GM23338 (cell line): ENCODE measurements at regions not wholly inside any gene's neighbourhood (a gene's known extent, or its start where the extent isn't known, plus 50 kb on each side); places are given as distances from the start of the nearest gene placed in this dataset.

Source experiments
- ATAC-seq: fragments of 200-7000 bp; cut with Tn5 transposase; 3 replicates; pipeline ENCODE4 v1.9.1; 2020
- DNase-seq: peaks from one replicate; pipeline ENCODE4 v3.0.0-alpha.2; 2015; ENCODE audit warnings: low spot score
- H2AFZ ChIP-seq: fragments of 200-600 bp; sonication (generic); 2 replicates; pipeline ENCODE4 v1.8.0; 2016; ENCODE audit warnings: antibody characterized with exemption, mild to moderate bottlenecking, moderate library complexity
- H3F3A ChIP-seq: fragments of 200-600 bp; sonication (generic); replicated peaks from 2 replicates; pipeline ENCODE4 v1.8.0; 2017; ENCODE audit warnings: antibody characterized with exemption, mixed run types, low read depth
- H3K27ac ChIP-seq: fragments of 200-600 bp; sonication (generic); 2 replicates; pipeline ENCODE4 v1.6.1; 2016; ENCODE audit warnings: low read depth
- H3K27me3 ChIP-seq: fragments of 200-600 bp; sonication (generic); 2 replicates; pipeline ENCODE4 v1.8.0; 2016; ENCODE audit warnings: mild to moderate bottlenecking, mixed run types, moderate library complexity; ENCODE audit not compliant: insufficient read depth
- H3K36me3 ChIP-seq: fragments of 200-600 bp; sonication (generic); 2 replicates; pipeline ENCODE4 v1.8.0; 2016; ENCODE audit warnings: mild to moderate bottlenecking; ENCODE audit not compliant: insufficient read depth
- H3K4me1 ChIP-seq: fragments of 200-600 bp; sonication (generic); 2 replicates; pipeline ENCODE4 v1.8.0; 2016; ENCODE audit warnings: mild to moderate bottlenecking, moderate library complexity; ENCODE audit not compliant: insufficient read depth
- H3K4me2 ChIP-seq: fragments of 200-600 bp; sonication (generic); 2 replicates; pipeline ENCODE4 v1.7.1; 2017; ENCODE audit warnings: mixed run types
- H3K4me3 ChIP-seq: fragments of 200-600 bp; sonication (generic); 2 replicates; pipeline ENCODE4 v1.6.1; 2016; ENCODE audit warnings: mixed run types
- H3K79me2 ChIP-seq: fragments of 200-600 bp; sonication (generic); replicated peaks from 2 replicates; pipeline ENCODE4 v1.8.0; 2017; ENCODE audit warnings: mild to moderate bottlenecking; ENCODE audit not compliant: insufficient read depth
- H3K9me2 ChIP-seq: fragments of 200-600 bp; sonication (generic); 2 replicates; pipeline ENCODE4 v1.8.0; 2017; ENCODE audit not compliant: insufficient read depth
- H4K20me1 ChIP-seq: fragments of 200-600 bp; sonication (generic); replicated peaks from 2 replicates; pipeline ENCODE4 v1.8.0; 2017; ENCODE audit warnings: mild to moderate bottlenecking; ENCODE audit not compliant: insufficient read depth
- H3K27ac Mint-ChIP-seq: 2 replicates; pipeline ENCODE4 v1.8.0; 2020; ENCODE audit warnings: inconsistent platforms, mild to moderate bottlenecking, moderate library complexity, mixed read lengths
- H3K27me3 Mint-ChIP-seq: 3 replicates; pipeline ENCODE4 v1.8.0; 2022; ENCODE audit warnings: low read depth, mild to moderate bottlenecking, moderate library complexity, mixed read lengths, inconsistent platforms; ENCODE audit not compliant: insufficient read depth, poor library complexity
- H3K36me3 Mint-ChIP-seq: 3 replicates; pipeline ENCODE4 v1.8.0; 2021; ENCODE audit warnings: low read depth, mild to moderate bottlenecking, inconsistent platforms, moderate library complexity, mixed read lengths
- H3K4me1 Mint-ChIP-seq: 3 replicates; pipeline ENCODE4 v1.8.0; 2020; ENCODE audit warnings: mild to moderate bottlenecking, inconsistent platforms, mixed read lengths
- H3K4me3 Mint-ChIP-seq: 3 replicates; pipeline ENCODE4 v1.8.0; 2021; ENCODE audit warnings: moderate library complexity, mild to moderate bottlenecking, inconsistent platforms, mixed read lengths
- H3K9me3 Mint-ChIP-seq: 3 replicates; pipeline ENCODE4 v1.8.0; 2020; ENCODE audit warnings: moderate library complexity, mild to moderate bottlenecking, inconsistent platforms, mixed read lengths
- CREB1 ChIP-seq: fragments of 250-450 bp; sonication (Bioruptor Pico); IDR thresholded peaks from 2 replicates; pipeline ENCODE4 v1.5.0; 2020; ENCODE audit warnings: low read depth, mild to moderate bottlenecking, moderate library complexity
- CTCF ChIP-seq, 2 experiments: fragments of 200-600 bp in 1 of 2; sonication (generic) in 1 of 2; conservative IDR thresholded peaks; 2 replicates each; pipeline versions ENCODE4 v1.5.1 to v1.6.1; 2016 to 2017; ENCODE audit warnings: antibody characterized with exemption in 2 of 2, low read depth in 2 of 2, mild to moderate bottlenecking in 2 of 2, moderate library complexity in 1 of 2
- EZH2 ChIP-seq: fragments of 200-600 bp; sonication (generic); IDR thresholded peaks from one replicate; pipeline ENCODE4 v1.8.0; 2017; ENCODE audit warnings: antibody characterized with exemption, mild to moderate bottlenecking, low read depth; ENCODE audit not compliant: unreplicated experiment
- JUNB ChIP-seq: IDR thresholded peaks from one replicate; pipeline ENCODE4 v1.6.1; 2016; ENCODE audit warnings: antibody characterized with exemption; ENCODE audit not compliant: unreplicated experiment
- POLR2AphosphoS5 ChIP-seq: IDR thresholded peaks from 2 replicates; pipeline ENCODE4 v1.6.1; 2016; ENCODE audit warnings: antibody characterized with exemption, low read depth
- ZNF114 ChIP-seq: fragments of 250-450 bp; sonication (Bioruptor Pico); IDR thresholded peaks from 2 replicates; pipeline ENCODE4 v1.5.0; 2020; ENCODE audit warnings: mild to moderate bottlenecking, moderate library complexity
- ZNF462 ChIP-seq: fragments of 250-450 bp; sonication (Bioruptor Pico); IDR thresholded peaks from 2 replicates; pipeline ENCODE4 v1.5.0; 2020; ENCODE audit warnings: mild to moderate bottlenecking, moderate library complexity
- TF ChIP-seq, protein P1 (sequence below): IDR thresholded peaks from 2 replicates; pipeline ENCODE4 v1.6.1; 2016; ENCODE audit warnings: antibody characterized with exemption

GRCh38 chr1:78247079-78247478 is 201.3 kb downstream of the GIPC2 start:
- no peaks in the 10 kb centered on the region for H3K36me3 ChIP-seq
- H3K27ac ChIP-seq: no peak overlapping the region
- no peaks in the 10 kb centered on the region; the same call in 1 of the 2 replicates for H4K20me1 ChIP-seq
- H3K4me1 ChIP-seq: no peaks in the 10 kb centered on the region
- Mint-ChIP-seq H3K9me3 (no peaks in the 10 kb centered on the region), H3K27me3 (peaks cover 13% of the 10 kb centered on the region), H3K4me1 (no peaks in the 10 kb centered on the region), H3K4me3 (no peak overlapping the region), H3K27ac (no peak overlapping the region), H3K36me3 (no peaks in the 10 kb centered on the region)
- no peak overlapping the region for H3K4me2 ChIP-seq
- H2AFZ ChIP-seq: no peak overlapping the region
- no peaks in the 10 kb centered on the region for H3F3A ChIP-seq
- 0 out of 2 replicates have a peak, but pooled peaks cover 4% of the 10 kb centered on the region for H3K9me2 ChIP-seq
- peaks cover 12% of the 10 kb centered on the region for H3K27me3 ChIP-seq
- TF ChIP-seq, protein P1, sequence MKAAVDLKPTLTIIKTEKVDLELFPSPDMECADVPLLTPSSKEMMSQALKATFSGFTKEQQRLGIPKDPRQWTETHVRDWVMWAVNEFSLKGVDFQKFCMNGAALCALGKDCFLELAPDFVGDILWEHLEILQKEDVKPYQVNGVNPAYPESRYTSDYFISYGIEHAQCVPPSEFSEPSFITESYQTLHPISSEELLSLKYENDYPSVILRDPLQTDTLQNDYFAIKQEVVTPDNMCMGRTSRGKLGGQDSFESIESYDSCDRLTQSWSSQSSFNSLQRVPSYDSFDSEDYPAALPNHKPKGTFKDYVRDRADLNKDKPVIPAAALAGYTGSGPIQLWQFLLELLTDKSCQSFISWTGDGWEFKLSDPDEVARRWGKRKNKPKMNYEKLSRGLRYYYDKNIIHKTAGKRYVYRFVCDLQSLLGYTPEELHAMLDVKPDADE: no peak
- no peak for TF ChIP-seq EZH2
- no peak for TF ChIP-seq CTCF (conservative IDR thresholded peaks at IDR 0.05; ENCODE audit: low read depth in 2 of 2)
- no peak for TF ChIP-seq CREB1 (CRISPR knock-in tag)
- no peak for TF ChIP-seq POLR2AphosphoS5
- no peak for TF ChIP-seq ZNF462 (CRISPR knock-in tag)
- TF ChIP-seq JUNB: no peak
- no peak for TF ChIP-seq ZNF114 (CRISPR knock-in tag)
- no peaks in the 10 kb centered on the region for H3K79me2 ChIP-seq
- ATAC-seq: no peak
- DNase-seq: no peak
- H3K4me3 ChIP-seq: no peak overlapping the region
